KBM-7 (cell line): ENCODE measurements at regions not wholly inside any gene's neighbourhood (a gene's known extent, or its start where the extent isn't known, plus 50 kb on each side); places are given as distances from the start of the nearest gene placed in this dataset.

ENCODE experiments used
- DNase-seq: peaks from one replicate; pipeline ENCODE4 v3.0.0-alpha.2; 2015
- in situ Hi-C: fragments of 300-500 bp; cut with MboI; formaldehyde crosslinking; loops from 2 replicates; pipeline ENCODE4 v1.14.3; 2020; ENCODE audit warnings: low sequenced_read_pairs, low pct_unique_long_range_greater_than_20kb, mixed read lengths

GRCh38 chr7:28231176-28231575 lies 50.6 kb upstream of the JAZF1 start:
- in situ Hi-C loops = no loop called here
- no peak for DNase-seq

DNA sequence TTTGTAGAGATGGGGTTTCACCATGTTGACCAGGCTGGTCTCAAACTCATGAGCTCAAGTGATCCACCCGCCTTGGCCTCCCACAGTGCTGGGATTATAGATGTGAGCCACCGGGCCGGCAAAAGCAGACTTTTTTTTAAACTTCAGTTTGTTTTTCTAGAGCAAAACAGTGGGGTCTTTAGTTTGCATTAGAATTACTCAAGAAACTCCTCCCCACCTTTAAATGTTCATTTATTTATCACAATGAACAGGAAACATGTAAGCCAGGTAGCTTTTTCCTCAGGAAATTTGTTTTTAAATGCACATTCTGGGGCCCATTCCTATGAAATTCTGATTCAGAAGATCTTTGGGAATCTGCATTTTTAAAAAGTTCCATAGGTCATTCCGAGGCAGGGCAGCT lies 56.0 kb upstream of the JAZF1 start:
- no peak for DNase-seq
- in situ Hi-C loops = no loop called here

GRCh38 chr7:28237363-28237762 lies 56.8 kb upstream of the JAZF1 start:
- in situ Hi-C loops = no loop called here
- DNase-seq = no peak

DNA sequence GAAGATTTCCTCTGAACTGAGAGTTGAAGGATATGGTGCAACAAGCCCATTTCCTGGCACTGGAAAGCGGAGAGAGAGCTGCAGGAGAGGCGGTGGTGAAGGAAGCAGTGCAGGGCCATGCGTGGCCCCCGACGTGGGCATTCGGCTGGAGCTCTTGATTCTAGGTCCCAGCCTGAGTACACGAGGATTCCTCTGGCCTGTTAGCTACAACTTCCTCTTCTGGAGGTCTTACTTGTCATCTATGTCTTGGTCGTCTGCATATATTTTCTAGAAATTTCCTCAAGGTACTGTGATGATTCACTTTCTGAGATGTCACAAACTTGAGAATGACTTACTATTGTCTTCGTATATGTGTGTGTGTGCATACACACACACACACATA lies 59.2 kb upstream of the JAZF1 start:
- DNase-seq = no peak
- in situ Hi-C loops = no loop called here

- DNase-seq = no peak
- in situ Hi-C loops = no loop called here
Measured at GRCh38 chr7:28240481-28240880, 59.9 kb upstream of the JAZF1 start.

DNA sequence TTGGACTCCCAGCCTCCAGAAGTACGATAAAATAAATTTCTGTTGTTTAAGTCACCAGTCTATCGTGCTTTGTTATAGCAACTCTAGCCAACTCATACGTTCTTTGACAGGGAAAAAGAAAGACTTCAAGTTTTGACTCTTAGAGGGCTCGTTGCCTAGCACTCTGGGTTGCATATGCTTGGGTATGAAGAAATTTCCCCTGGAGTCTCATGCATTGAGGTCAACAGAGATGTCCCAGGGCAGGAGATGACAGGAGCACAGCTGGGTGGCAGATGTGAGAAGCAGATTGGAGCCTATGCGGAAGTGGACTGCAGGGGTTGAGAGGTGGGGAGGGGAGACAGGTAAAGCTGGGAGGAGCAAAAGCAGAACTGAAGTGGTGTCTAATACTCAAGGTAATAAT lies 63.3 kb upstream of the JAZF1 start:
- in situ Hi-C loops = no loop called here
- no peak for DNase-seq

DNA sequence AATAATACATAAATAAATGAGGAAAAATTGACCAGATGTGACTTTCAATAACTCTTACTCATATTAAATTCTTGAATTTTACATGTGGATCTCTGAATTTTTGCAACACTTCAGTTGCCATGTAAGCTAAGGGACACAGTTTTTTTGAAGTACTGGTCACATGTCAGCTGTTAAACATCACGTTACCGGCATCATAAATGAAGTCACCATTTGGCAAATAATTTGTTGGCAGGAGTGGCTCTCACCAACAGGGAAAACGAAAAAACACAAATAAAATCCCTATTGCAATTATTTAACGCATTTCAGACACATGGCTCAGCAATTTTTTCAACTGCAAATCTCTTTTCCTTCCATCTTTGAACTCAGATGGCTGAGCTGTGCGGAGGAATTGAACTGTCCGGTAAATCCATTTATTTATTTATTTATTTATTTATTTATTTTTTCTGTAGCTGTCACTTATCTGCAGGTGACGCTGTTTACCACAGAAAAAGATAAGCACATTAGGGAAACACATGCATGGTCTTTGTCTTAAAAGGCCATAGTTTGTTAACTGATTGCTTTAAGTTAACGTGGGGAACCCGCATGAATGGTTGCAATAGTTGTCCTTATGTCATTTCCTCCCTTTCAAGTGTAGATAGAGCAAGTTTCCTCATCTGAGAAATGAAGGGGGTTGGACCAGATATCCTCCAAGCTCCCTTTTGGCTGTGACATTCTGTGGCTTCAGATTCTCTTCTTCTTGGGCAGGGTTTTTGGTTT lies 64.7 kb upstream of the JAZF1 start:
- in situ Hi-C loops = no loop called here

DNA sequence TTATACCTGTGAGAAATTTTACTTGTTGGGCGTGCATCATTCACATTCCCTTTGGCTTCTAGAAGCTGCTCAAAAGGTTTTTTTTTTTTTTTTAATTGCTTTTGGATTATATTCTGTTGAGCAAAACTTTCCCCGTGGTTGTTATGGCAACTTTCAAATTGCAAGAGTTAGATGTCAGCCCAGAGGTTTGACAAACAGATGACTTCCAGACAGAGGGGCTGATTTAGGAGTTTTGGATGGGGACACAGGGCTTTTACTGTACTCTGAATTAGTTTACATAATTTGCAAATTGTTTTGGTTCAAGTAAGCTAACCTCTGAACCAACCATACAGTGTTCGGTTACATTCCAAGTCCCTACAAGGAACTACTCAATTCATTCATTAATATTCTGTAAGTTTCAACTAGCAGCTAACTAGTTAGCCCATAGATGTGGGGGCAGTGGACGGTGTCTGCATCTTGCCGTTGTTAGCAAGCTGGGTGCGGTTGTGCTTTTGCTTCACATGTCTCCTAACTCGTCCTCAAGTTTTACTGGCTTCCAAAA lies 66.4 kb upstream of the JAZF1 start:
- no peak for DNase-seq
- in situ Hi-C loops = no loop called here

More for the DNA sequence above, 64.7 kb upstream of the JAZF1 start:
- DNase-seq = no peak

GRCh38 chr7:28258240-28258639 lies 77.6 kb upstream of the JAZF1 start:
- DNase-seq = no peak
- in situ Hi-C loops = no loop called here

DNA sequence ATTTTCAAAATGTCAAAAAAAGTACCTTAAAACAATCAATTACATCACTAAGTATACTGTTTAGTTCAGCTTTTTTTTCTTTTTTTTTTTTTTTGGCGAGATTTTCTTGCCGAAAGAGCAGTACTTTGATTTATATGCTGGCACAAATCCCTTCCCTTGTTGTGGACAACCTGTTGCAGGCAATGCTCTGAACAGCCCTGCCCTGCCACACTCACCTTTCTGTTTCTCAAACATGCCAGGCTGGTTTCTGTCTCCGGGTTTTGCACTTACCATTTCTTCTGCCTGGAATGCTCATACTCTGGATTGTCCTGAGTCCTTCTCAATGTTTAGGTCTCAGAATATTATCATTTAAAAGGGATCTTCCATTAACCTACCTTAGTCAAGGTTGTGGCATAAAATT lies 80.4 kb upstream of the JAZF1 start:
- DNase-seq = no peak
- in situ Hi-C loops = no loop called here

DNA sequence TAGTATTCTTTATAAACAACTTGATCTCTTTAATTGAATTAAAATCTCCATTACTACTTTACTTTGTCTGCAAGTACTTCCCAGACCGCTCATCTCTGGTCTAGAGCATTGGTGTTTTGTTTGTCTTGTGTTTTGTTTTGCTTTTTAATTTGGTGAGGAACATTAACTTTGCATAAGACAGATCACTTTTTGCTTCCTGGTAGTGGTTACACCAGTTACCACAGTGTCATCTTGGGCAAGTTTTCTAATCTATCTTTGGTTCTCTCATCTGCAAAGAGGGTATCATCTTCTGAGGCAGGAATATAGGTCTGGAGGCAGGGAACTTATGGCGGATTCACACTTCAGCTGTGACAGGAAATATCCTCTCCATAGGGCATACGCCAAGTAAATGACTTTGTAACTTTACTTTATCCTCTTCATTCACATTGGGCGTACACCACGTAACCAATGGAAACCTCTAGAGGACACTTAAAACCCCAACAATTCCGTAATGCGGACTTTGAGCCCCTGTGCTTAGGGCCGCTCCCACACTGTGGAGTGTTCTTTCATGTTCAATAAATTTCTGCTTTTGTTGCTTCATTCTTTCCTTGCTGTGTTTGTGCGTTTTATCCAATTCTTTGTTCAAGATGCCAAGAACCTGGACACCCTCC lies 83.2 kb upstream of the JAZF1 start:
- no peak for DNase-seq
- in situ Hi-C loops = no loop called here

DNA sequence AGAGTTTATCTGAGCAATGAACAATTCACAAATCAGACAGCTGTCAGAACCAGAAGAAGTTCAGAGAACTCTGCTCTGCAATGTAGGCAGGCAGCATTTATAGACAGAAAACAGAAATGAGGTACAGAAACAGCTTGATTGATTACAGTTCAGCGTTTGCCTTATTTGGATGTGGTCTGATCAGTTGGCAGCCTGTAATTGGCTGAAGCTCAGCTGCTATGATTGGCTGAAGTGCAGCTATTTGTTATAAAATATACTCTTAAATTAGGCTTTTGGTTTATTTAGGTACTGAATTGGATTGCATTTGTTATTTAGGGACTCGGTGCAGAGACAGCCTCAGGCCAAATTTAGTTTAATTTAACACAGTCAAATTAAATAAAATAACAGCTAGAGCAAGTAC lies 85.8 kb upstream of the JAZF1 start:
- in situ Hi-C loops = no loop called here
- no peak for DNase-seq

GRCh38 chr7:28267012-28267411 lies 86.4 kb upstream of the JAZF1 start:
- in situ Hi-C loops = no loop called here
- DNase-seq = no peak

DNA sequence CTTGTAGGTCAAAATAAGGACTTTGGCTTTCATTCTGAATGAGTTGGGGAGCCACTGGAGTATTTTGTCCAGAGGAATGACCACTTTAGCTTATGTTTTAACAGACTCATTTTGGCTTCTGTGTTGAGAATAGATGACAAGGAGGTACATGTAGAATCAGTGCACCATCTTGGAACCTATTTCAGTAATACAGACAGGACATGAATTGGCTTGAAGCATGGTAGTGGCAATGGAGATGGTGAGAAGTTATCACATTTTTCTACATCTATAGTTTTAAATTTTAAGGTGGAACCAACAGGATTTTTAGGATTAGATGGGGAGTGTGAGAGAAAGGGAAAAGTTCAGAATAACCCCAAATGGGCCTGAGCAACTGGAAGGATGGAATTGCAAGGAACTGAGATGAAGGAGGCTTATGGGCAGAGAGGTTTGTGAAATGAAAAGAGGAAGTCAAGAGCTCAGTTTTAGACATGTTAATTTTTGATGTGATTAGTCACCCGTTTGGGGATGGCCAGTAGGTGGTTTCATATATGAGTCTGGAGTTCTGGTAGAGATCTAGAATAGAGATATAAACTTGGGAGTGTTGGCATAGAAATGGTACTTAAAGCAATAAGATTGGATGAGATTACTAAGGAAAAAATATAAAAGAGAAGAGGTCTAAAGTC lies 89.2 kb upstream of the JAZF1 start:
- peak; percentile 18 for DNase-seq
- in situ Hi-C loops = no loop called here

- DNase-seq = no peak
- in situ Hi-C loops = no loop called here
Measured at GRCh38 chr7:28270536-28270935, 89.9 kb upstream of the JAZF1 start.

DNA sequence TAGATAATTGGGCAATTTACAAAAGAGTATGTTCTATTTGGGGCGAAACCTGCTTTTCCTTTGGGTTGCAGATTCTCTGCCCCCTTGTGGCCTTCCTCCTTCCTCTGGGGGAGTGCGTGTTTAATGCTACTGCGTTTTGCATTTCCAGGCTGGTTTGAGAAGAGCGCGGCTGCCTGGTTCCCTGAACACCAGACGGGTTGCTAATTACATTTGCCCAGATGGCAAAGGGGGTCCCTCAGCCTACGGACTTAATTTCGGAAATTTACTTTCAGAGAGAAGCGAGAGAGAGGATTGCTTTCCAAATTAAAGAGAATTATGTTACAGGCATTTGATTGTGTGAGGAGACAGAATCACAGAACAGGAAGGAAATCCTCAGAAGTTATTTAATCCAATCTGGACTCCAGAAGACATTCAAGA lies 91.9 kb upstream of the JAZF1 start:
- peak; percentile 38 for DNase-seq
- in situ Hi-C loops = no loop called here

- DNase-seq = no peak
- in situ Hi-C loops = no loop called here
Measured at GRCh38 chr7:28276298-28276697, 95.7 kb upstream of the JAZF1 start.

GRCh38 chr7:28277364-28277763 lies 96.8 kb upstream of the JAZF1 start:
- no peak for DNase-seq
- in situ Hi-C loops = no loop called here

- DNase-seq = no peak
- in situ Hi-C loops = no loop called here
Measured at GRCh38 chr7:28277958-28278357, 97.4 kb upstream of the JAZF1 start.

- no peak for DNase-seq
- in situ Hi-C loops = no loop called here
Measured at GRCh38 chr7:28280516-28280915, 99.9 kb upstream of the JAZF1 start.
